ENCODE measurements at regions not wholly inside any gene's neighbourhood (a gene's known extent, or its start where the extent isn't known, plus 50 kb on each side); places are given as distances from the start of the nearest gene placed in this dataset.

- Histone ChIP-seq H3K79me2 (replicated peaks; ENCODE audit: insufficient read depth) (no peaks in the 10 kb centered on the region), H2AFZ (peak overlapping the region; percentile 66; the same call in 1 of the 2 replicates), H3K4me1 (ENCODE audit: insufficient read depth) (peaks cover 18% of the 10 kb centered on the region), H3K27me3 (ENCODE audit: insufficient read depth) (no peaks in the 10 kb centered on the region), H3K9me2 (ENCODE audit: insufficient read depth) (peaks cover 4% of the 10 kb centered on the region; the same call in 1 of the 2 replicates), H3K4me3 (no peak overlapping the region), H3K4me2 (no peak overlapping the region), H3K27ac (ENCODE audit: low read depth) (no peak overlapping the region), H3F3A (replicated peaks; ENCODE audit: low read depth) (no peaks in the 10 kb centered on the region), H4K20me1 (replicated peaks; ENCODE audit: insufficient read depth) (no peaks in the 10 kb centered on the region), H3K36me3 (ENCODE audit: insufficient read depth) (no peaks in the 10 kb centered on the region)
- ATAC-seq (no peak), DNase-seq (ENCODE audit: low spot score) (no peak)
- Mint-ChIP-seq H3K4me3 (no peak overlapping the region), H3K36me3 (ENCODE audit: low read depth) (no peaks in the 10 kb centered on the region), H3K27ac (no peak overlapping the region), H3K4me1 (peaks cover 37% of the 10 kb centered on the region), H3K9me3 (no peaks in the 10 kb centered on the region), H3K27me3 (ENCODE audit: insufficient read depth, low read depth, poor library complexity) (peaks cover 11% of the 10 kb centered on the region)
- TF ChIP-seq REST (IDR thresholded peaks at IDR 0.05; ENCODE audit: unreplicated experiment) (no peak), ETS1 (IDR thresholded peaks at IDR 0.05) (no peak), CREB1 (CRISPR knock-in tag; IDR thresholded peaks at IDR 0.05; ENCODE audit: low read depth) (no peak), ZNF462 (CRISPR knock-in tag; IDR thresholded peaks at IDR 0.05) (no peak), POLR2AphosphoS5 (IDR thresholded peaks at IDR 0.05; ENCODE audit: low read depth) (no peak), JUNB (IDR thresholded peaks at IDR 0.05; ENCODE audit: unreplicated experiment) (no peak), EZH2 (IDR thresholded peaks at IDR 0.05; ENCODE audit: low read depth, unreplicated experiment) (no peak), ZNF331 (CRISPR knock-in tag; IDR thresholded peaks at IDR 0.05; ENCODE audit: low read depth) (no peak), CTCF (conservative IDR thresholded peaks at IDR 0.05; ENCODE audit: low read depth in 2 of 2) (no peak), STAT1 (IDR thresholded peaks at IDR 0.05; ENCODE audit: unreplicated experiment) (no peak), NANOG (IDR thresholded peaks at IDR 0.05; ENCODE audit: borderline replicate concordance) (no peak), ZNF114 (CRISPR knock-in tag; IDR thresholded peaks at IDR 0.05) (no peak), EZH2phosphoT487 (IDR thresholded peaks at IDR 0.05; ENCODE audit: unreplicated experiment) (no peak)
These were observed 70.5 kb downstream of the RPUSD4 start for GRCh38 chr11:126140926-126141280.
